ENCODE measurements at regions not wholly inside any gene's neighbourhood (a gene's known extent, or its start where the extent isn't known, plus 50 kb on each side); places are given as distances from the start of the nearest gene placed in this dataset.
"Not testable (repeated sequence)": the region's sequence is repeated elsewhere in the genome, so short reads cannot be mapped to it uniquely, and the experiment has no call there.

- H3K4me1 ChIP-seq (replicated peaks in 1 of 2; ENCODE audit: control insufficient read depth in 2 of 2, insufficient read depth in 2 of 2, low read length in 2 of 2); in situ Hi-C loops (cut with MboI); intact Hi-C loops (cut with micrococcal nuclease); DNase-seq (ENCODE audit: extremely low read depth in 1 of 4, low spot score in 3 of 4); H3K9me1 ChIP-seq (ENCODE audit: control insufficient read depth, insufficient read depth, low read length); H2AFZ ChIP-seq (ENCODE audit: low read depth, low read length); H3K4me2 ChIP-seq (ENCODE audit: insufficient read depth, low read length); H3K79me2 ChIP-seq (ENCODE audit: control insufficient read depth, insufficient read depth, low read length); H3K27ac ChIP-seq (ENCODE audit: extremely low read depth, low read depth, low read length); H3K27me3 ChIP-seq (ENCODE audit: control insufficient read depth in 2 of 2, insufficient read depth in 2 of 2, low read length in 2 of 2); BruUV-seq (replicated peaks); H4K20me1 ChIP-seq (replicated peaks; ENCODE audit: control insufficient read depth, insufficient read depth, low read length); H3K4me3 ChIP-seq; H3K9me3 ChIP-seq (replicated peaks; ENCODE audit: control insufficient read depth, insufficient read depth, low read depth, low read length); H3K36me3 ChIP-seq (ENCODE audit: control insufficient read depth, insufficient read depth, low read length); FAIRE-seq; H3K9ac ChIP-seq (ENCODE audit: insufficient read depth in 1 of 2, low read depth in 2 of 2, low read length in 2 of 2); CTCF ChIA-PET (ENCODE audit: low intra/inter-chr PET ratio); ATAC-seq; POLR2A ChIA-PET: not testable (repeated sequence)
- 0% methylated on average over 6 of the region's 6 CpGs for WGBS (ENCODE audit: insufficient coverage, low coverage, missing lambda C conversion rate)
These were observed 411.1 kb downstream of the RWDD3 start for GRCh38 chr1:95645126-95645525.

GRCh38 chr1:95650631-95651030 is 416.6 kb downstream of the RWDD3 start:
- Histone ChIP-seq H3K4me2 (ENCODE audit: insufficient read depth, low read length) (no peak overlapping the region), H4K20me1 (replicated peaks; ENCODE audit: control insufficient read depth, insufficient read depth, low read length) (no peaks in the 10 kb centered on the region), H3K9ac (ENCODE audit: insufficient read depth in 1 of 2, low read depth in 2 of 2, low read length in 2 of 2) (no peak overlapping the region), H3K27ac (ENCODE audit: extremely low read depth, low read depth, low read length) (no peak overlapping the region), H3K27me3 (ENCODE audit: control insufficient read depth in 2 of 2, insufficient read depth in 2 of 2, low read length in 2 of 2) (no peaks in the 10 kb centered on the region), H3K36me3 (ENCODE audit: control insufficient read depth, insufficient read depth, low read length) (no peaks in the 10 kb centered on the region), H3K4me1 (replicated peaks in 1 of 2; ENCODE audit: control insufficient read depth in 2 of 2, insufficient read depth in 2 of 2, low read length in 2 of 2) (no peaks in the 10 kb centered on the region), H3K9me3 (replicated peaks; ENCODE audit: control insufficient read depth, insufficient read depth, low read depth, low read length) (no peaks in the 10 kb centered on the region), H2AFZ (ENCODE audit: low read depth, low read length) (no peak overlapping the region), H3K9me1 (ENCODE audit: control insufficient read depth, insufficient read depth, low read length) (no peaks in the 10 kb centered on the region), H3K4me3 (no peak overlapping the region), H3K79me2 (ENCODE audit: control insufficient read depth, insufficient read depth, low read length) (no peaks in the 10 kb centered on the region)
- ATAC-seq: no peak
- intact Hi-C loops (cut with micrococcal nuclease): no loop called here
- CTCF ChIA-PET (ENCODE audit: low intra/inter-chr PET ratio): no interaction called here
- no TSS peak for BruUV-seq (replicated peaks)
- FAIRE-seq: no peak
- TF ChIP-seq RAD51 (IDR thresholded peaks at IDR 0.05; ENCODE audit: borderline replicate concordance, low read depth) (no peak), DPF2 (IDR thresholded peaks at IDR 0.05) (no peak), CREBBP (IDR thresholded peaks at IDR 0.05; ENCODE audit: low read depth, low read length) (no peak)
- in situ Hi-C loops (cut with MboI): no loop called here
- no peak for DNase-seq (ENCODE audit: extremely low read depth in 1 of 4, low spot score in 3 of 4)
- 0% methylated on average over 3 of the region's 3 CpGs for WGBS (ENCODE audit: insufficient coverage, low coverage, missing lambda C conversion rate)
- POLR2A ChIA-PET: interaction anchor here (0.6 kb wide), 1 partner anchor 70 kb away, joined by 3 read pairs; no protein-coding TSS in a partner anchor
